K562 (cell line): ENCODE measurements at regions not wholly inside any gene's neighbourhood (a gene's known extent, or its start where the extent isn't known, plus 50 kb on each side); places are given as distances from the start of the nearest gene placed in this dataset.

ENCODE experiments used
- ATAC-seq: fragments of 200-7000 bp; cut with Tn5 transposase; 3 replicates; pipeline ENCODE4 v1.9.1; 2020; ENCODE audit warnings: moderate library complexity
- BruUV-seq: library from RNA; stranded (reverse); fragments of 400-500 nt; replicated peaks from 2 replicates; lab custom pipeline; 2021; lab: Mats Ljungman, UMichigan
- CTCF ChIA-PET: fragments of 300-600 bp; formaldehyde crosslinking; extraction: SDS; loops from one replicate; lab custom pipeline; 2021; ENCODE audit warnings: low intra/inter-chr PET ratio; lab: Yijun Ruan, JAX
- POLR2A ChIA-PET: fragments of 300-600, 350-650 bp; sonication (Branson Sonifier 250); formaldehyde crosslinking; extraction: SDS; loops from one replicate; lab custom pipeline; 2021; ENCODE audit warnings: antibody characterized with exemption, inconsistent platforms; lab: Yijun Ruan, JAX
- DNase-seq, 4 experiments: peaks; one replicate each; pipeline versions ENCODE4 v3.0.0 to v3.0.0-alpha.2; 2011 to 2018; ENCODE audit warnings: low spot score in 3 of 4, mixed read lengths in 3 of 4; ENCODE audit errors: extremely low read depth in 1 of 4
- FAIRE-seq: peaks from 2 replicates; lab custom pipeline; 2011; peaks lifted over from hg19 to GRCh38; lab: Jason Lieb, UNC
- H2AFZ ChIP-seq: 2 replicates; pipeline ENCODE4 v1.6.0; 2011; ENCODE audit warnings: low read depth, low read length, control low read depth, inconsistent platforms
- H3K27ac ChIP-seq: fragments of 200-600 bp; 3 replicates; pipeline ENCODE4 v1.8.0; 2011; ENCODE audit warnings: low read depth, mild to moderate bottlenecking, control low read depth, inconsistent platforms, low read length, moderate library complexity, mixed read lengths; ENCODE audit errors: extremely low read depth
- H3K27me3 ChIP-seq, 2 experiments: fragments of 300-600 bp in 1 of 2; 2 replicates in 1 of 2; 3 replicates in 1 of 2; pipeline versions ENCODE4 v1.6.0 to v1.8.0; 2011; ENCODE audit warnings: inconsistent platforms in 2 of 2, low read length in 2 of 2, mild to moderate bottlenecking in 1 of 2, mixed read lengths in 1 of 2, moderate library complexity in 1 of 2; ENCODE audit not compliant: control insufficient read depth in 2 of 2, insufficient read depth in 2 of 2
- H3K36me3 ChIP-seq: fragments of 300-600 bp; 3 replicates; pipeline ENCODE4 v1.8.0; 2011; ENCODE audit warnings: mild to moderate bottlenecking, low read length, inconsistent platforms; ENCODE audit not compliant: control insufficient read depth, insufficient read depth
- H3K4me1 ChIP-seq, 2 experiments: fragments of 200-600 bp in 1 of 2; replicated peaks in 1 of 2; 2 replicates in 1 of 2; 3 replicates in 1 of 2; pipeline versions ENCODE4 v1.5.1 to v1.8.0; 2011; ENCODE audit warnings: inconsistent platforms in 2 of 2, low read length in 2 of 2, mild to moderate bottlenecking in 1 of 2, mixed read lengths in 1 of 2, moderate library complexity in 1 of 2; ENCODE audit not compliant: control insufficient read depth in 2 of 2, insufficient read depth in 2 of 2
- H3K4me2 ChIP-seq: 2 replicates; pipeline ENCODE4 v1.6.1; 2011; ENCODE audit warnings: low read length, control low read depth, inconsistent platforms, mixed read lengths; ENCODE audit not compliant: insufficient read depth
- H3K4me3 ChIP-seq: fragments of 200-600 bp; sonication (generic), shearing (Covaris generic); 2 replicates; pipeline ENCODE4 v1.5.1; 2016; ENCODE audit warnings: control low read depth, inconsistent platforms
- H3K79me2 ChIP-seq: fragments of 200-600 bp; 3 replicates; pipeline ENCODE4 v1.8.0; 2011; ENCODE audit warnings: low read length, inconsistent platforms; ENCODE audit not compliant: control insufficient read depth, insufficient read depth
- H3K9ac ChIP-seq, 2 experiments: 2 replicates each; pipeline versions ENCODE4 v1.6.0 to v1.6.1; 2011; ENCODE audit warnings: low read depth in 2 of 2, low read length in 2 of 2, control low read depth in 1 of 2, inconsistent platforms in 1 of 2, mild to moderate bottlenecking in 1 of 2, mixed read lengths in 1 of 2; ENCODE audit not compliant: insufficient read depth in 1 of 2
- H3K9me1 ChIP-seq: one replicate; pipeline ENCODE4 v1.6.0; 2011; ENCODE audit warnings: inconsistent platforms, mild to moderate bottlenecking, low read length, moderate library complexity; ENCODE audit not compliant: control insufficient read depth, insufficient read depth
- H3K9me3 ChIP-seq: replicated peaks from 2 replicates; pipeline ENCODE4 v1.5.1; 2011; ENCODE audit warnings: low read depth, low read length, inconsistent platforms; ENCODE audit not compliant: control insufficient read depth, insufficient read depth
- H4K20me1 ChIP-seq: replicated peaks from 2 replicates; pipeline ENCODE4 v1.6.1; 2011; ENCODE audit warnings: low read length, inconsistent platforms, mixed read lengths; ENCODE audit not compliant: control insufficient read depth, insufficient read depth
- YY1 ChIP-seq, 3 experiments: IDR thresholded peaks; 2 replicates each; pipeline ENCODE4 v1.6.1; 2011; ENCODE audit warnings: low read length in 2 of 3, mild to moderate bottlenecking in 2 of 3, moderate library complexity in 2 of 3, borderline replicate concordance in 1 of 3, control low read depth in 1 of 3, low read depth in 1 of 3; ENCODE audit not compliant: insufficient read depth in 3 of 3, insufficient replicate concordance in 2 of 3, control insufficient read depth in 1 of 3, insufficient read length in 1 of 3; ENCODE audit errors: extremely low read depth in 1 of 3
- ZBTB8A ChIP-seq: fragments of 450-650 bp; IDR thresholded peaks from 2 replicates; pipeline ENCODE4 v1.6.1; 2018; ENCODE audit warnings: mild to moderate bottlenecking, moderate library complexity; ENCODE audit not compliant: partially characterized antibody
- WGBS: fragments of 100-300 bp; shearing (Covaris generic); methylation state at CpG from one replicate; pipeline ENCODE4 v1.1.6; 2016; ENCODE audit warnings: low coverage, mixed read lengths; ENCODE audit not compliant: insufficient coverage; ENCODE audit errors: missing lambda C conversion rate; 5-methylcytosine and 5-hydroxymethylcytosine counted together
- in situ Hi-C: fragments of 300-500 bp; cut with MboI; formaldehyde crosslinking; loops from 4 replicates; pipeline ENCODE4 v1.15.0; 2018; ENCODE audit warnings: inconsistent platforms, mixed read lengths
- intact Hi-C: fragments of 100-400 bp; cut with micrococcal nuclease; formaldehyde crosslinking; loops from 2 replicates; pipeline ENCODE4 v1.14.2; 2022
- TF ChIP-seq, protein P1 (sequence below): sonication (generic); formaldehyde crosslinking; IDR thresholded peaks from 2 replicates; pipeline ENCODE4 v1.8.0; 2022; ENCODE audit warnings: mild to moderate bottlenecking, missing genetic modification reagents
- TF ChIP-seq, protein P2 (sequence below): fragments of 250-450 bp; sonication (Bioruptor Pico); IDR thresholded peaks from 2 replicates; pipeline ENCODE4 v1.8.0; 2021; ENCODE audit warnings: moderate library complexity, mild to moderate bottlenecking, inconsistent platforms

DNA sequence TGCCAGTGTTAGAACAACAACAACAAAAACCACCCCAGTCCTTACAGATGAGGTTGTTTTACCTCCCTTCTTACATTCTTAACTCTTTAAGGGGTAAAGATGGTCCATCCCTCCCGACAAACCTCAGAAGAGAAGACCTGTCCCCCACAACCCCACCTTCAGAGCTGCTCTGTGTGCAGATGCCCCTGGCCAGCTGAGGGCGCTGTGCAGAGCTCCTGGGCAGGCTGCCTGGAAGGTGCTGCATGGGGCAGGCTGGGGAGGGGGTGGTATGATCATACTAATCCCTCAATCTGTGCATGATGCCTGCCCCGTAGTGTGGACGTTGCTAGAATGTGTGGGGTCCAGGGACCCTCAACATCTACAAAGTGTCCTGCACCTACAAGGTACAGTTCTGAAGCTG, 387.1 kb downstream of the INHBA start:
- Histone ChIP-seq H3K4me2 (no peak overlapping the region), H2AFZ (no peak overlapping the region), H3K9ac (no peak overlapping the region), H3K27ac (no peak overlapping the region), H3K4me1 (no peaks in the 10 kb centered on the region), H3K9me1 (no peaks in the 10 kb centered on the region), H3K27me3 (no peaks in the 10 kb centered on the region), H3K4me3 (no peak overlapping the region), H3K36me3 (no peaks in the 10 kb centered on the region), H3K9me3 (no peaks in the 10 kb centered on the region), H4K20me1 (no peaks in the 10 kb centered on the region), H3K79me2 (no peaks in the 10 kb centered on the region)
- BruUV-seq: no TSS peak
- in situ Hi-C loops (no loop called here), intact Hi-C loops (no loop called here)
- ATAC-seq (no peak), DNase-seq (no peak), FAIRE-seq (no peak)
- ChIA-PET CTCF (no interaction called here), POLR2A (no interaction called here)
- WGBS: 0% methylated on average over 3 of the region's 4 CpGs
- TF ChIP-seq, protein P1, sequence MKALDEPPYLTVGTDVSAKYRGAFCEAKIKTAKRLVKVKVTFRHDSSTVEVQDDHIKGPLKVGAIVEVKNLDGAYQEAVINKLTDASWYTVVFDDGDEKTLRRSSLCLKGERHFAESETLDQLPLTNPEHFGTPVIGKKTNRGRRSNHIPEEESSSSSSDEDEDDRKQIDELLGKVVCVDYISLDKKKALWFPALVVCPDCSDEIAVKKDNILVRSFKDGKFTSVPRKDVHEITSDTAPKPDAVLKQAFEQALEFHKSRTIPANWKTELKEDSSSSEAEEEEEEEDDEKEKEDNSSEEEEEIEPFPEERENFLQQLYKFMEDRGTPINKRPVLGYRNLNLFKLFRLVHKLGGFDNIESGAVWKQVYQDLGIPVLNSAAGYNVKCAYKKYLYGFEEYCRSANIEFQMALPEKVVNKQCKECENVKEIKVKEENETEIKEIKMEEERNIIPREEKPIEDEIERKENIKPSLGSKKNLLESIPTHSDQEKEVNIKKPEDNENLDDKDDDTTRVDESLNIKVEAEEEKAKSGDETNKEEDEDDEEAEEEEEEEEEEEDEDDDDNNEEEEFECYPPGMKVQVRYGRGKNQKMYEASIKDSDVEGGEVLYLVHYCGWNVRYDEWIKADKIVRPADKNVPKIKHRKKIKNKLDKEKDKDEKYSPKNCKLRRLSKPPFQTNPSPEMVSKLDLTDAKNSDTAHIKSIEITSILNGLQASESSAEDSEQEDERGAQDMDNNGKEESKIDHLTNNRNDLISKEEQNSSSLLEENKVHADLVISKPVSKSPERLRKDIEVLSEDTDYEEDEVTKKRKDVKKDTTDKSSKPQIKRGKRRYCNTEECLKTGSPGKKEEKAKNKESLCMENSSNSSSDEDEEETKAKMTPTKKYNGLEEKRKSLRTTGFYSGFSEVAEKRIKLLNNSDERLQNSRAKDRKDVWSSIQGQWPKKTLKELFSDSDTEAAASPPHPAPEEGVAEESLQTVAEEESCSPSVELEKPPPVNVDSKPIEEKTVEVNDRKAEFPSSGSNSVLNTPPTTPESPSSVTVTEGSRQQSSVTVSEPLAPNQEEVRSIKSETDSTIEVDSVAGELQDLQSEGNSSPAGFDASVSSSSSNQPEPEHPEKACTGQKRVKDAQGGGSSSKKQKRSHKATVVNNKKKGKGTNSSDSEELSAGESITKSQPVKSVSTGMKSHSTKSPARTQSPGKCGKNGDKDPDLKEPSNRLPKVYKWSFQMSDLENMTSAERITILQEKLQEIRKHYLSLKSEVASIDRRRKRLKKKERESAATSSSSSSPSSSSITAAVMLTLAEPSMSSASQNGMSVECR (CRISPR knock-in tag): no peak
- TF ChIP-seq YY1 (IDR thresholded peaks at IDR 0.05; ENCODE audit: borderline replicate concordance in 1 of 3, control insufficient read depth in 1 of 3, extremely low read depth in 1 of 3, insufficient read depth in 3 of 3, insufficient read length in 1 of 3, insufficient replicate concordance in 2 of 3, low read depth in 1 of 3, low read length in 2 of 3) (no peak), ZBTB8A (no peak)
- TF ChIP-seq, protein P2, sequence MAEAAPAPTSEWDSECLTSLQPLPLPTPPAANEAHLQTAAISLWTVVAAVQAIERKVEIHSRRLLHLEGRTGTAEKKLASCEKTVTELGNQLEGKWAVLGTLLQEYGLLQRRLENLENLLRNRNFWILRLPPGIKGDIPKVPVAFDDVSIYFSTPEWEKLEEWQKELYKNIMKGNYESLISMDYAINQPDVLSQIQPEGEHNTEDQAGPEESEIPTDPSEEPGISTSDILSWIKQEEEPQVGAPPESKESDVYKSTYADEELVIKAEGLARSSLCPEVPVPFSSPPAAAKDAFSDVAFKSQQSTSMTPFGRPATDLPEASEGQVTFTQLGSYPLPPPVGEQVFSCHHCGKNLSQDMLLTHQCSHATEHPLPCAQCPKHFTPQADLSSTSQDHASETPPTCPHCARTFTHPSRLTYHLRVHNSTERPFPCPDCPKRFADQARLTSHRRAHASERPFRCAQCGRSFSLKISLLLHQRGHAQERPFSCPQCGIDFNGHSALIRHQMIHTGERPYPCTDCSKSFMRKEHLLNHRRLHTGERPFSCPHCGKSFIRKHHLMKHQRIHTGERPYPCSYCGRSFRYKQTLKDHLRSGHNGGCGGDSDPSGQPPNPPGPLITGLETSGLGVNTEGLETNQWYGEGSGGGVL (CRISPR knock-in tag): no peak
